ENCODE measurements at regions not wholly inside any gene's neighbourhood (a gene's known extent, or its start where the extent isn't known, plus 50 kb on each side); places are given as distances from the start of the nearest gene placed in this dataset.
A peak's percentile ranks its signal among the peaks of the same experiment; 100 is the strongest.
"Not testable (repeated sequence)": the region's sequence is repeated elsewhere in the genome, so short reads cannot be mapped to it uniquely, and the experiment has no call there.

- DNase-seq (ENCODE audit: extremely low read depth, low read depth), result no peak
These were observed 109.2 kb upstream of the TMEM170B start for GRCh38 chr6:11428371-11428770.

- DNase-seq (ENCODE audit: extremely low read depth, low read depth), result peak; percentile 75
These were observed 109.8 kb upstream of the TMEM170B start for GRCh38 chr6:11427723-11428245.

- no peak for DNase-seq (ENCODE audit: extremely low read depth, low read depth)
These were observed 110.3 kb upstream of the TMEM170B start for GRCh38 chr6:11427091-11427722.

- no peak for DNase-seq (ENCODE audit: extremely low read depth, low read depth)
These were observed 111.0 kb upstream of the TMEM170B start for GRCh38 chr6:11426571-11426970.

- no peak for DNase-seq (ENCODE audit: extremely low read depth, low read depth)
These were observed 111.7 kb upstream of the TMEM170B start for GRCh38 chr6:11425876-11426275.

GRCh38 chr6:11425431-11425871 lies 112.1 kb upstream of the TMEM170B start:
- peak; percentile 77 for DNase-seq (ENCODE audit: extremely low read depth, low read depth)

- DNase-seq (ENCODE audit: extremely low read depth, low read depth), result no peak
These were observed 113.0 kb upstream of the TMEM170B start for GRCh38 chr6:11424395-11425034.

GRCh38 chr6:11423667-11424066 lies 113.9 kb upstream of the TMEM170B start:
- no peak for DNase-seq (ENCODE audit: extremely low read depth, low read depth)

- no peak for DNase-seq (ENCODE audit: extremely low read depth, low read depth)
These were observed 114.5 kb upstream of the TMEM170B start for GRCh38 chr6:11423072-11423471.

GRCh38 chr6:11419763-11420453 lies 117.6 kb upstream of the TMEM170B start:
- DNase-seq (ENCODE audit: extremely low read depth, low read depth), result no peak

GRCh38 chr6:11418290-11418905 lies 119.2 kb upstream of the TMEM170B start:
- DNase-seq (ENCODE audit: extremely low read depth, low read depth), result no peak

- DNase-seq (ENCODE audit: extremely low read depth, low read depth), result no peak
These were observed 120.5 kb upstream of the TMEM170B start for GRCh38 chr6:11416936-11417576.

GRCh38 chr6:11416099-11416935 lies 121.2 kb upstream of the TMEM170B start:
- not testable (repeated sequence) for DNase-seq (ENCODE audit: extremely low read depth, low read depth)

GRCh38 chr6:11415557-11415956 lies 122.0 kb upstream of the TMEM170B start:
- no peak for DNase-seq (ENCODE audit: extremely low read depth, low read depth)

GRCh38 chr6:11414176-11414963 lies 123.2 kb upstream of the TMEM170B start:
- no peak for DNase-seq (ENCODE audit: extremely low read depth, low read depth)

- no peak for DNase-seq (ENCODE audit: extremely low read depth, low read depth)
These were observed 123.8 kb upstream of the TMEM170B start for GRCh38 chr6:11413728-11414127.

- no peak for DNase-seq (ENCODE audit: extremely low read depth, low read depth)
These were observed 124.3 kb upstream of the TMEM170B start for GRCh38 chr6:11413117-11413687.

- DNase-seq (ENCODE audit: extremely low read depth, low read depth), result no peak
These were observed 124.9 kb upstream of the TMEM170B start for GRCh38 chr6:11412616-11413015.

- DNase-seq (ENCODE audit: extremely low read depth, low read depth), result no peak
These were observed 125.5 kb upstream of the TMEM170B start for GRCh38 chr6:11412011-11412424.

Data from NCI-H460 (cell line).